ENCODE measurements at regions not wholly inside any gene's neighbourhood (a gene's known extent, or its start where the extent isn't known, plus 50 kb on each side); places are given as distances from the start of the nearest gene placed in this dataset.
A peak's percentile ranks its signal among the peaks of the same experiment; 100 is the strongest.

DNA sequence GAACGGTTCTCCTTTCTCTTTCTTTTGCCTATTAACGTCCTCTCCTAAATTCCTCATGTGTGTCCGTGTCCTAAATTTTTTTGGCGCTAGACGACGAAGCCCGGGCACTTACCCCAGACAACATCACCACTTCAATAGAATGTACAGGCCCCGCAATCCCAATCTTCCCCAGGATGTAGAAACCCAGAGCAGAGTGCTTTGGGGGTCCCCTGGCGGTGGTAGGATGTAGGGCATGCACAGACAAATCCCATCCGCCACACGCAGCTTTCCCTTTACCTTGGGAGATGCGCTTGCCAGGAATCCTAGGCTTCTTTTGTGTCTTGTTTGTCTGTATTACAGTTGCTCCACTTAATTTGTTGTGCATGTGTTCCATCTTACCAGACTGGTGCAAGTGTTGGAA, 417.3 kb upstream of the ARID1B start:
- DNase-seq (ENCODE audit: low spot score) = no peak

DNA sequence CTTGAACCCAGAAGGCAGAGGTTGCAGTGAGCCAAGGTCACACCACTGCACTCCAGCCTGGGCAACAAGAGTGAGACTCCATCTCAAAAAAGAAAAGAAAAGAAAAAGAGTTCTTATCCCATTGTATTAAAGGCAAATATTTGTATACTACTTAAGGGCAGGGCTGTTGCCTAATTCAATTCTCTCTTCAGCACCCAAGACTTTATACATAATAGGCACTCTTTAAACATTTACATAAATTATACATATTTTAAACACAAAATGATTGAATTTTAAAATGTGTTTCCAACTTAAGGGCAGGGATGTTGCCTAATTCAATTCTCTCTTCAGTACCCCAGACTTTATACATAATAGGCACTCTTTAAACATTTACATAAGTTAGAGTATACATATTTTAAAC, 424.3 kb upstream of the ARID1B start:
- no peak for DNase-seq (ENCODE audit: low spot score)

DNA sequence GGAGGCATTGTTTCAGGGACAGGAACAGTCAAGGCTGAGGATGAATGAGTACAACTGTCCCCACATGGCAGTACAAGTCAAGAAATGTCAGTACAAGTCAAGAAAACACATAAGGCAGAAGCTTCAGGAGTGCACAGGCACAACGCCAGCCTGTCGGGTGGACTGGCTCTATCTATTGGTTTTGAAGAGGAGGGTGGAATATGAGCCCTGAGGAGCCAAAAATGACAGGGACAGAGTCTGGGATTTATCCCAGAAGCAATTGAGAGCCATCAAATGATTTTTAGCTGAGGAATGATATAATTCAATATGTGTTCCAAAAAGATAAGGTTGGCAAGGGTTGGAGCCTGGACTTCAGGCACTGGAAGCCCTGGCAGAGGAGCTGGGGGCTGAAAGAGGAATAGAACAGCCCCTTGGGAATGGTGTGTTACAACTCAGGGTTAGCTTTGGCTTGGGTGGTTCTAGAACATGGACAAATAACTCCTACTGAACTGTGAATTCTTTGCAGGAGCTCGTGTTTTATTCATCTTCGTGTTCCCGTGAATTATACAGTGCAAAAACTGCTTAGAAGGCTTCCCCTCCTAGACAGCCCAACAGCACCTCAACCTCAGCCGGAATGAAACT, 425.7 kb upstream of the ARID1B start:
- no peak for DNase-seq (ENCODE audit: low spot score)

DNA sequence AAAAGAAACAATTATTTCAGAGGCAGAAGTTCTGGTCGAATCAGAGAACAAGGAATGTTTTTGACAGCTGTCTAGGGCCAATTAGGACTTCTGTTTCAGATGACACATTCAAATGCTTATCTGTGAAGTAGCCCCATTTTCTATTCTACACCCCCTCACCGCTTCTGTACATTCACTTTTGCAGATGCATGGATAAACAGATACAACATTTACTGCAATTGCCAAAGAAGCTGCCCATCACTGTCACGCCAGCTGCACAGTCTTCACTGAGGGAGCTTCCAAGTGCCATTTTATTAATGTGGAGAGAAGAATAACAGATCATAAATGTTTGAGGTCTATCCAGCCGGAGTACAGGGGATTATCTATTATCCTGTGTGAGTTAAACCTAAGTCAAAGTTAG, 426.8 kb upstream of the ARID1B start:
- no peak for DNase-seq (ENCODE audit: low spot score)

DNA sequence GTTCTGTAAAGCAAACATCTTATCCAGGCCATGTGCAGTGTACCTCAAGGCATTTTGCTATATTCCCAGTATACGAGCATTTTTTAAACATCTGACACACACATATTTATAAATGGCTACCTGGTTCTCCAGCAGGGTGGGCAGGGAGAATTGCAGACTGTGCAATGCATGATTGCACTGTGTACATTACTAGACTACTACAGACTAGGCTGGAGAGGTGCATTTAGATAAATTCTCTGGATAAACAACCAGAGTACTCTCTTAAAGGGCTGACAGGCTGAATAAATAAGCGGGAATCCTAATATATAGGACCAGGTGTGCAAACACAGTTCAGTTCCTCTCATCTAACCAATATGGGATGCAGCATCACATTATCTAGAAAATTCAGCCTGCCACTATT, 428.3 kb upstream of the ARID1B start:
- no peak for DNase-seq (ENCODE audit: low spot score)

DNA sequence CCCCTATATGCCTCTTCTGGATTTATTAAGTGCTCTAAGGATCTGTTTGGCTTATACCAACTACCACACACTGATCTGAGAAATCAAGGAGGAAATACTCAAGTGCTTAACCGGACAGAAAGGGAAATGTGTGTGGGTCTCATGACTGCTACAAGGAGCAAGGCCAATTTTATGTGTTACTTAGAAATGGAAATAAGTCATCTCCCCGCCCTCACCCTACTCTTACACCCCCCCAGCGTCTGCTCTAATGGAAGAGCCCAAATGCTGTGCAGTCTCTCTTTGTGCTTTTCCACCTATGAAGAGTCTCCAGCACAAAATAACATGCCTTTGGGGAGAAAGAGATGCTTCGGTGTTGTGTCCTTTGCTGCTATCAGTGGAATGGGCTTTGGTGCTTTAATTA, 428.8 kb upstream of the ARID1B start:
- DNase-seq (ENCODE audit: low spot score) = peak; percentile 36

DNA sequence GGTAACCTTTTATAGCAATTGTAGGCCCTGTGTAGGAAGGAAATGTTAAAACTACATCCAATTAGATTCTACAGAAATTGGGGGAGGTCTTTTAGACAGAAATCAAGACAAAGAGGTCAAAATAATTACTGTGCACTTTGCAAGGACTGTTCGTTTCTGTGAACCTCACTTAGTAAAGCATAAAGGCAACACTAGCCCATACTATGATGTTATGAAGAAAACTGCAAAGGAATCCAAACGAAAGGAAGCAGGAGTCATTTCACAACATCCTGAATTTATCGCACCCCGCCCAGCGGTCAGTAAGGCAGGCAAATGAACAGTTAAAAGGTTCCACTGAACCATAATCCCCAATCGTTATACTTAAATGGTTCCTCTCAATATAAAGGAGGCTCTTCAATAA, 429.5 kb upstream of the ARID1B start:
- DNase-seq (ENCODE audit: low spot score) = peak; percentile 40

DNA sequence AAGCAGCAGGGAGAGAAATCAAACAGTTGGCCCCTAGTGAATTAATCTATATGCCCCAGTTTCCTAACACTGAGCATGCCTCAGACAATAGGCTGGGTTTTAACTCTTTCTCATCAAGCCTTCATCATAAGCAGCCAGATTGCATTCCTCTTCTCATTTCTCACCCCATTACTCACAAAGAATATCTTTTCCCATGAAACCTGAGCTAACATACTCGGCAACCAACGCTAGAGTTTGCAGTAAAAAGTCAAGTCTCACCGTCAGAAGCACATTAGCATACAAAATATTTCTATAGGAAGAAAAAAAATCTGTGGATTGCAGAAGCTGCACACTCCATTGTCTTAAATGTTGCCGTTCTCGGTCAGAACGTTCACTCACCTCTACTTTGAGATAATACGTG, 429.9 kb upstream of the ARID1B start:
- peak; percentile 3 for DNase-seq (ENCODE audit: low spot score)

DNA sequence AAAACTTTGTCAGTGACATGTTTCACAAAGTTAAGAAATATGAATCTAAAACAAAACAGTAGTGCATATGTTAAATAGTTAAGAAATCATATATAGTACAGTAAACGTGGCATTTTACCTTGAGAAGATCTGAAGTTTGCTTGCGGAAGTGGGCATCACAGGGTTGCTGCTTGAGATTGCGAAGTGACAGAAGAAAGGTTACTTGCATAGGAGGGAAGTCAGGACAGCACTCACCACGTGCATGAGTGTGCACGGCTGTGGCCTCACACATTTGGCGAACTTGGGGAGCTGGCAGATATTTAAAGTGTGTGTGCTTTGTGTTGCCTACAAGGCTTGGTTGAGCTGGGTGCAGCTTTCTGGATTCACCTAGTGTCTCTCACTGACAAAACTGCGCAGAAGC, 431.5 kb upstream of the ARID1B start:
- DNase-seq (ENCODE audit: low spot score) = no peak

DNA sequence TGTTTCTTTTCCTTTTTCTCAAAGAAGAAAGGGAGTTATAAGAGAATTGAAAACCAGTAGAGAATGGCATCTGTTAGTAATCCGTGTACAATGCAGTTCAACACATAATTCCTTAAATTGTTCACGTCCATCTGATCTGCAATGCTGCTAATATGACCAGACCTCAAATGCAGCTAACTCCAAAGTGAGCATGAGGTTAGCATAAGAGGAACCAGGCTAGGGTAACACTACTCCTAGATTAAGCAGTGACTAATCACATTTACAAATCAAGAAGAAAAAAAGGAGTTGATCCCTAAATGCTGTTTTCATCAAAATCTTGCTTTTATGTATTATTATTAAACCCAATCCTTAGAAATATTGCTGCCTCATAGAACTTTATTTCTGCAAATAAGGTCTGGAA, 432.7 kb upstream of the ARID1B start:
- no peak for DNase-seq (ENCODE audit: low spot score)

DNA sequence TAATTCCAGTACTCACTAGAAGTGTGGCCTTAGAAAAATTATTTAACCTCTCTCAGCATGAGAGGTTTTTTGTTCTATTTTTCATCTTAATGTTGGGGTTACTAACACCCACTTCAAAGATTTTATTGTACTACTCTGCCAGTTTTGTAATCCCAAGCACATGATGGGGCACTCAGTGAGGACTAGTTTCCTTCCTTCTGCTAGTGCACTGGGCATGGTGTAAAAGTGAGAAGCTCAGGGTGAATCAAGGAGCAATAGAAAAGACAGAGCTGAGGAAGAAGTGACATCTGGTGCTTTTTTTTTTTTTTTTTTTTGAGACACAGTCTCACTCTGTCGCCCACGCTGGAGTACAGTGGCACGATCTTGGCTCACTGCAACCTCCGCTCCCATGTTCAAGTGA, 439.4 kb upstream of the ARID1B start:
- DNase-seq (ENCODE audit: low spot score) = no peak

DNA sequence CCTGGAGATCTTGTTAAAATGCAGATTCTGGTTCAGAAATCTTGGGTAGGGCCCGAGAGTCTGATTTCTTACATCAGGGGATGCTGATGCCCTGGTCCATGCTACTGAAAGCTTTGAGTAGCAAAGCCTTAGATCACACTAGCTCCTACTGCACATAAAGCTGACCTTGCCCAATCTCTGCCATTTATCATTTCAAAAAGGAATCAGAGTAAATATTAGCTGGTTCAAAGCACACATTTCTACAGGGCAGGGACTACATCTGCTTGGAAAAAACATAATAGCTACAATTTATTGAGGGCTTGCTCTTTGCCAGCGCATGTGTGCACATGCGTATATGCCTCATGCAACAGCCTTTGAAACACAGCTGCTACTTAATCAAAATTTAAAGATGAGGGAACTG, 440.4 kb upstream of the ARID1B start:
- no peak for DNase-seq (ENCODE audit: low spot score)

DNA sequence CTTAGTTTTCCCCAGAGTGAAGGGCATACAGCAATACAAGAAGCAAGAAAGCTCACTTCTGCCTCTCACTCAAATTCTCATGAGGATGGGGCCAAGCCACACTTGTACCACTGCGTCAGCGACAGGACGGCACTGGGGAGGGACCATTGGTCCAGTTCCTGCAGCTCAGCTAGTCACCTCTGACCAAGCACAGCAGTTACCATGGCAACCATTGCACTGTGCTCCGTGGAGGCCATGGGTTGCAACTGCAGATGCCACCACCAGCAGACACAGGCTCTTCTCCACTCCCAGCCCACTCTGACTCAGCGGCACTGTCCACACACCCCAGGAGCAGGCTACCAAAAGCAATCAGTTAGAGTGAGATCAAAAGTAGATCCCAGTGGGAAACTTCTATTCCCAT, 441.1 kb upstream of the ARID1B start:
- DNase-seq (ENCODE audit: low spot score) = no peak

DNA sequence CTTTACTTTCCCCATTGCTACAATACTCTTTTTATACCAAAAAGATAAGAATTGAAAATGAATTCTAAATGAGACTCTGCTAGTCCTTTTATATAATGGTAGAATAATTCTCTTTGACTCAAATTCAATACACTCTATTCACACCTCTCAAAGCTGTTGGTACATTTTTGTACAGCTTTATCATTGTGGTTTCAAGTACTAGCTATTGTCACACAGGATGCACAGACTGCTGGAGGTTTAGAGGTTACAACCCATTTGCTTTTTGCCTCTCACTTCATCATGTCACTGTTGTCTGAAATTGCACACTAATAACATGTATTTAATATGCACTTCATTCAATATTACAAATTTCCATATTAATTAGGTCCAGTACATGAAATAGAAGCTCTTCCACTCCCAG, 442.2 kb upstream of the ARID1B start:
- no peak for DNase-seq (ENCODE audit: low spot score)

DNA sequence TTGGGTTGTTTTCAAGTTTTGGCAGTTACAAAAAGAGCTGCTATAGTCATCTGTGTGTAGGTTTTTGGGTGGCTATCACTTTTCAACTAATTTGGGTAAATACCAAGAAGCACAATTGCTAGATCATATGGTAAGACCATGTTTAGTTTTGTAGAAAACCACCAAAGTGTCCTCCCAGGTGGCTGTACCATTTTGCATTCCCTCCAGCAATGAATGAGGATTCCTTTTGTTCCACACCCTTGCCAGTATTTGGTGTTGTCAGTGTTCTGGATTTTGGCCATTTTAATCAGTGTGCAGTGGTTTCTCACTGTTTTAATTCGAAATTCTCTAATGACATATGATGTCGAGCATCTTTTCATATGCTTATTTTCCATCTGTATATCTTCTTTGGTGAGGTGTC, 457.5 kb upstream of the ARID1B start:
- no peak for DNase-seq (ENCODE audit: low spot score)

DNA sequence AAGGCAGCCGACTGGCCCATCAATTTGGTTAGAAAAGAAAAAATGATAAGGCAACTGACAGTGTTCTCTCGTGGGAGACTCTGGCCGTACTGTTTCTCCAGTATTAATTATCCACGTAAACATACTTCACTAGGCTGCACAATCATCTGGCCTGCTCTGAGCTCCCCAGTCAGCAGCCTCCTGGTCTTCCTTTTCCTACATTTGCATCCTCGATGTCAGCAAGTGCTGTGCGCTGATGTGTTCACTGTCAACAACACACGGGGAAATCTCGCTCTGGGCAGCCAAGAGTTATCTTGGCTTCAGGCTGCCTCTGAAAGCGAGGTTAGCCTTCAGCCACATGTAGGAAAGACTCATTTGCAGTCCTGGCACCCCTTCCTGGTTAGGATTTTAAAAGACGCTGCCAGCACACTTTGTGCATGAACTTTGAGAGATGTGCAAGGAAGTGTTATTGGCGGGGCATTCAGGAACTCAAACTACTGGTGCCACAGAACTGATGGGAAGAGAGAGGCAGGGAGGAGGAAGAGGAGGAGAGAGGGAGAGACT, 460.5 kb upstream of the ARID1B start:
- no peak for DNase-seq (ENCODE audit: low spot score)

DNA sequence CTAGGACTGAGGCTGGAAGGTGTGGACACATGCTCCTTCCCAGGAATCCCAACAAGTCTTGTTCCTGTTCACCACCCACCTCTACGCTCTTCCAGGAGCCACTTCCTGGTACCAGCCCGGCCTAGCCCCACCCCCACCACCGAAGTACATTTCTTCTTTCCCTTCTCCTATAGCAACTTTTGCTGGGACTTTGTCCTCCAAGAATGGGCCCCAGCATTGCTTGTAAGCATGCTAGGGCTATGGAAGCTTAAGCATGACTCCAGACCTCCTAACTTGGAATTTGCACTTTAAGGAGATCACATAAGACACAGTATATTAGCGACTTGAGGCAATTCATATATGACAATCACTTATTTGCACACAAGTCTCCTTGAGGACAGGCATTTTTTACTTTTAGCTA, 462.0 kb upstream of the ARID1B start:
- no peak for DNase-seq (ENCODE audit: low spot score)

DNA sequence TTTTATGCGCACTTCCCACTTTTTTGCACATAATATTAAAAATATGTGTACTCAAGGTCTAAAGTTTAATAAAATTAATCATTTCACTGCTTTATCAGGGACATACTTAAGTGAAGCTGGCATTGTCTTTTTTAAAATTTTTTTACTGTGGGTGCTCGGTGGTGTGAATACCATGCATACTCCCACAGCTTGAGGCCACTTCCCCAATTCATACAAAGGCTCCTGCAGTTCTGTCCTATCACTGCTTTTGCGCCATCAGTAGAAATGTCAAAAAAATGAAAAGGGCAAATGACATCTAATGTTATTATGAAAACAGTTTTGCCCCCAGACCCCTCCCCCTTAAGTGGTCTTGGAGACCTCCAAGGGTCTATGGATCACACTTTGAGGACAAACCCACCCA, 464.1 kb upstream of the ARID1B start:
- no peak for DNase-seq (ENCODE audit: low spot score)

DNA sequence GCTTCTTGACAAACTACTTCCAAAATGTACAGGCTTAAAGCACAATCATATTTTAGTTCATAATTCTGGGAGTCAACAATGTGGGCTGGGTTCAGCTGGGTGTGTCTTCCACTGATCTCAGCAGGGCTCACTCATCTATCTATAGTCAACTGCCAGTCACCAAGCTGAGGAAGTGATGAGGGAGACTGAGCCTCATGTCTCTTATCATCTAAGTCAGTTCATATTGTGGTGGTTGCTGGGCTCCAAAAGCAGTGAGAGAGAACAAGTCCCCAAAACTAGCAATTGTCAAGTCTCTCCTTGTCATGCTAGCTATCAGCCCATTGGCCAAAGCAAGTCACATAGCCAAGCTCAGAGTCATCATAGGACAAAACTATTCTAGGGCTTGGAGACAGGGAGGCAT, 465.9 kb upstream of the ARID1B start:
- no peak for DNase-seq (ENCODE audit: low spot score)

DNA sequence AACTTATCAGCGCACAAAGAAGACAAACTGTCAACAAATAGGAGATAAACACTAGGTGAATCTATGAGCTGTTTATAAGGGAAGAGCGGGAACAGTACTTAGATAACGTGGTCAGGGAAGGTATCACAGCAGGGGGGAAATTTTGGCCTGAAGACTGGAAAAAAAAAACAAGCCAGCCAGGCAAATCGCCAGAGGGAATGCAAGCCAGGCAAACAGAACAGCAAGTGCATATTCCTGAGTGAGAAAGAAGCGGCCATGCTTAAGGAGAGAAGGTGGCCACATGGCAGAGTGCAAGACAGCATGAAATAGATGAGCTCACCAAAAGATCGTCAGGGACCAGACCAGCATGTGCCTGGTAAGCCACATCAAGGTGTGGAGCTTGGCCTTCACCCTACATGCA, 466.5 kb upstream of the ARID1B start:
- no peak for DNase-seq (ENCODE audit: low spot score)

DNA sequence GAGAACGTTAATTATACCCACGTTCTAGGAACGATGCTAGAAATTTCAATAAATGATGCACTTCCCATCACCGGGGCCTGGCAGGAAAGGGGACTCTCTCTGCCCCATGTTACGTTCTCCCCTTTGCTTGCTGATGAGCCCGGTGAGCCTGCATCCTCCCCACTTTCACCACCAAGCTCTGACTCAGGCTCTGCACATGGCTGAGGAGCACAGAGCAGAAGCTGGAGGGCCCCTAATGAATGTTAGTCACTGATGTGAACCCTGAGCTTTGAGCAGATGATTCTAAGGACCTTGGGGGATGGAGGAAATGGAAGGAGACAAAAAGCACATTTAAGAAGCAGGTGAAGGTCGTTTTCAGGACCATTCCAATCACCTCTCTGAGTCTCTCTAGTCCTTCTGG, 468.2 kb upstream of the ARID1B start:
- no peak for DNase-seq (ENCODE audit: low spot score)

DNA sequence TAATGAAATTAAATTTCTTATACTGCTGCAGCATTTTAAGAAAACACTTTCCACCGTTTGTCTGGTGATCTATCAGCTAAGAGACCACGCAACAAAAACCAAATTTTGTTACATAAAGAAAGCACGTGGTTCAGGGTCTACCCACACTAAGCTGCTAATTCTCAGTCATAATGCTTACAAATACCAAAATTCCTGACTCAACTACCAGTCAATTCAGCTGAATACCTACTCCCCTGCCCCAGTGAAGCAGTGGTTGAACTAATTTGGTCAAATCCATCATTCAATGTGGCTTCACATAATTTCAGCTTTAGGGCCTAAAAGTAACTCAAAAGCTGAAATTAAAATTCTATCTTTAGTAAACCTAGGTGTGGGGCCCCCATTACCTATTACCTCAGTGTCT, 468.6 kb upstream of the ARID1B start:
- no peak for DNase-seq (ENCODE audit: low spot score)

DNA sequence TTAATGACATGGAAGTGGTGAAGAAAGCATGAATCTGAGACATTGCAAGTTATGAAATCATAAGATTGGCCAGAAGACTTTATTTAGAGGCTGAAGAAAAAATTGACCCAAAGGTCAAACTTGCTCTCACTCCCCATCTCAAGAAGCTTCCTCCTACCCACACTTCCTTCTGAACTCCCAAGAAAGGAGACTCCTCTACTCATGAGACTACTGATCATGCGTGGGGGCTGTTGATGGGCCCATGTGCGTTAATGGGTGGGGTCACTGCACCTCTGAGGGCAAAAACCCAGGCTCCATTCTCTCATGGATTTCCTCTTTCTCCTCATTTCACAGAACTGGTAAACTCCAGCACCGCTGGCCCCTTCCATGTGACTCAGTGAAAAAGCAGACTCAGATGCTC, 470.6 kb upstream of the ARID1B start:
- DNase-seq (ENCODE audit: low spot score) = no peak

DNA sequence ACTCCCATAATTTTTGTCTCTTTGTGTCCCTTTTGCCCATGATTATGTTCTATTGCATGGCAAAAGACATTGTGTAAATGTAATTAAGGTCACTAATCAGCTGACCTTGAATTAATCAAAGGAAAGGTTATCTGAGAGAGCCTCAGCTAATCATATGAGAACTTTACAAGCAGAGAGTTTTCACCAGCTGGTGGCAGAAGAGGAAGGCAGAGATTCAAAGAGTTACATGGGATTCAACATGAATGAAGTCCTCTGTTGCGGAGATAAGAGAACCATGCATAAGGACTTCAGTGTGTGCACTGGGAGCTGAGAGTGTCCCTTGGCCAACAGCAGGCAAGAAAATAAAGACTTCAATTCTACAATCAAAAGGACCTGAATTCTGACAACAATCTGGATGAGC, 494.1 kb upstream of the ARID1B start:
- DNase-seq (ENCODE audit: low spot score) = no peak

DNA sequence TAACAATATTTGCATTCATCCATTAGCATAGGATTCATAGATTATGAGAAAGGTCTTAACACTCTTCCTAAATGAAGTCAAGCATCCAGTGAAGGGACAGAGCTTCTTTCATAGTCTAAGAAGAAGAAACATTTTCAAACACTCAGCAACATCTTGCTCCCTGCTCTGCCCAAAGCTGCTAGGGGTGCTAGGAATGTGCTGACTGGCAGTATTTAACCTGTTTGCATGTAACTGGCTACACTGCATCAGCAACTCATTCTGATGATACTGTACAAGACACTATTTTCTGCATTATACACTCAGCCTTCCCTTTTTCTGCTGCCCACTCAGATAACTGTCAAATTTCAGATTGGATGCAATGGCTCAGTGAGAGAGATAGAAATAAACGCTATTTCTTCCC, 495.1 kb upstream of the ARID1B start:
- no peak for DNase-seq (ENCODE audit: low spot score)
